HFFc6 (cell line): ENCODE measurements at regions not wholly inside any gene's neighbourhood (a gene's known extent, or its start where the extent isn't known, plus 50 kb on each side); places are given as distances from the start of the nearest gene placed in this dataset.

Experiments used
- DNase-seq: peaks from one replicate; pipeline ENCODE4 v3.0.0-alpha.2; 2018
- H3K27ac Mint-ChIP-seq: 2 replicates; pipeline ENCODE4 v1.8.0; 2020; ENCODE audit warnings: mild to moderate bottlenecking, mixed read lengths
- H3K27me3 Mint-ChIP-seq: 2 replicates; pipeline ENCODE4 v1.8.0; 2021; ENCODE audit warnings: mild to moderate bottlenecking, moderate library complexity, mixed read lengths; ENCODE audit not compliant: insufficient read depth
- H3K36me3 Mint-ChIP-seq: 2 replicates; pipeline ENCODE4 v1.8.0; 2021; ENCODE audit warnings: low read depth, mixed read lengths
- H3K4me1 Mint-ChIP-seq: 2 replicates; pipeline ENCODE4 v1.8.0; 2020; ENCODE audit warnings: low read depth, mixed read lengths
- H3K4me3 Mint-ChIP-seq: 2 replicates; pipeline ENCODE4 v1.8.0; 2020; ENCODE audit warnings: mild to moderate bottlenecking, moderate library complexity, mixed read lengths
- H3K9me3 Mint-ChIP-seq: 2 replicates; pipeline ENCODE4 v1.8.0; 2020; ENCODE audit warnings: mild to moderate bottlenecking, mixed read lengths
- CTCF ChIP-seq: fragments of 200-600 bp; sonication (generic); IDR thresholded peaks from 2 replicates; pipeline ENCODE4 v1.5.0; 2021; ENCODE audit warnings: antibody characterized with exemption, mild to moderate bottlenecking

- Mint-ChIP-seq H3K4me1 (no peaks in the 10 kb centered on the region), H3K36me3 (no peaks in the 10 kb centered on the region), H3K4me3 (no peak overlapping the region), H3K27me3 (no peaks in the 10 kb centered on the region), H3K27ac (no peak overlapping the region), H3K9me3 (peaks cover 30% of the 10 kb centered on the region)
- no peak for TF ChIP-seq CTCF
- no peak for DNase-seq
Measured at GRCh38 chr20:54716174-54716747, 240.9 kb downstream of the DOK5 start.

GRCh38 chr20:54714817-54715216 lies 239.4 kb downstream of the DOK5 start:
- Mint-ChIP-seq H3K27me3 (no peaks in the 10 kb centered on the region), H3K27ac (no peak overlapping the region), H3K9me3 (peaks cover 41% of the 10 kb centered on the region), H3K4me3 (no peak overlapping the region), H3K36me3 (no peaks in the 10 kb centered on the region), H3K4me1 (no peaks in the 10 kb centered on the region)
- no peak for TF ChIP-seq CTCF
- DNase-seq, result no peak

GRCh38 chr20:54713727-54714126 lies 238.3 kb downstream of the DOK5 start:
- Mint-ChIP-seq H3K27ac (no peak overlapping the region), H3K4me1 (no peaks in the 10 kb centered on the region), H3K4me3 (no peak overlapping the region), H3K9me3 (peaks cover 41% of the 10 kb centered on the region), H3K27me3 (no peaks in the 10 kb centered on the region), H3K36me3 (no peaks in the 10 kb centered on the region)
- no peak for DNase-seq
- TF ChIP-seq CTCF, result no peak

GRCh38 chr20:54711071-54711470 lies 235.7 kb downstream of the DOK5 start:
- no peak overlapping the region for H3K27ac Mint-ChIP-seq
- no peak for TF ChIP-seq CTCF

GRCh38 chr20:54710341-54710740 lies 234.9 kb downstream of the DOK5 start:
- H3K27me3 Mint-ChIP-seq, result no peaks in the 10 kb centered on the region
- peaks cover 32% of the 10 kb centered on the region for H3K9me3 Mint-ChIP-seq
- DNase-seq, result no peak
- no peaks in the 10 kb centered on the region for H3K36me3 Mint-ChIP-seq
- no peak overlapping the region for H3K27ac Mint-ChIP-seq
- H3K4me1 Mint-ChIP-seq, result no peaks in the 10 kb centered on the region
- no peak for TF ChIP-seq CTCF
- H3K4me3 Mint-ChIP-seq, result no peak overlapping the region

More at GRCh38 chr20:54711071-54711470, 235.7 kb downstream of the DOK5 start:
- DNase-seq, result no peak
- Mint-ChIP-seq H3K4me3 (no peak overlapping the region), H3K9me3 (peaks cover 35% of the 10 kb centered on the region), H3K36me3 (no peaks in the 10 kb centered on the region), H3K27me3 (no peaks in the 10 kb centered on the region), H3K4me1 (no peaks in the 10 kb centered on the region)

GRCh38 chr20:54708229-54708628 lies 232.8 kb downstream of the DOK5 start:
- Mint-ChIP-seq H3K27ac (no peak overlapping the region), H3K36me3 (no peaks in the 10 kb centered on the region), H3K4me1 (no peaks in the 10 kb centered on the region), H3K27me3 (no peaks in the 10 kb centered on the region; the same call in 1 of the 2 replicates), H3K9me3 (peaks cover 34% of the 10 kb centered on the region), H3K4me3 (no peak overlapping the region)
- TF ChIP-seq CTCF, result no peak
- DNase-seq, result no peak
